HFF-Myc (cell line): ENCODE measurements at regions not wholly inside any gene's neighbourhood (a gene's known extent, or its start where the extent isn't known, plus 50 kb on each side); places are given as distances from the start of the nearest gene placed in this dataset.

Source experiments
- DNase-seq: peaks from one replicate; pipeline ENCODE4 v3.0.0-alpha.2; 2011; ENCODE audit warnings: low read depth; ENCODE audit errors: extremely low read depth
- H3K4me3 ChIP-seq: replicated peaks from 2 replicates; pipeline ENCODE4 v1.5.1; 2011; ENCODE audit warnings: low read depth, mild to moderate bottlenecking, control low read depth, low read length
- TF ChIP-seq, protein P1 (sequence below): IDR thresholded peaks from 2 replicates; pipeline ENCODE4 v1.5.1; 2012; ENCODE audit warnings: mild to moderate bottlenecking, low read depth, low read length, control low read depth; ENCODE audit errors: missing control alignments

DNA sequence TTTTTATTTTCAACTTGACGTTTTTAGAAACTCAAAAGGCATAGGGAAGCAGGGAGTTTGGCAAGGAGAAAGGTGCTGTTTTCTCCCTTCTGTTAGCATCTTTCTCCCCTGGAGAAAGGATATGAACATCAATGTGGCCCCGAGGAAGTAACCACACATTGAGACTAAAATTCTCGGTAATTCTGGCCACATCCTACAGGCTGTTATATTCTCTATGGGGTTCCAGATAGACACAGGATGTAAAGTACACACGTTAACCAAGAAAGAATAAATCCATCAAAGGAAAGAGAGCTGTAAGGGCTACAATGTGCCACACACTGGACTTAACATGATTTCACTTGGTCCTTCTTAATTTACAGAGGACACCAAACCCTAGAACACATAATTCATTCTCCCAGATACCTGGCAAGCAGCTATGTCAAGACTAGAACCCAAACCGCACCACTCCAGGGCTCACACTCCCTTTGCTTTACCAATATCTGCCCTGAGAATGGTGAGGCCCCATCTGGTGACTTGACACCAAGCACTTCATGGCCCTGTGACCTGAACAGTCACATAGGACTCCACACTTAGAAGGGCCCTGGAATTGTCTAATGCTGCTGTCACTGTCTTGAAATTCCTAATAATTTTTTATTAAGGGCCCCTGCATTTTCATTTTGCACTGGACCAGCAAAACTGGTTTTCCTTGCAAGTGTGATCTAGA is 73.9 kb downstream of the PRLHR start:
- DNase-seq: no peak
- no peak overlapping the region for H3K4me3 ChIP-seq
- TF ChIP-seq, protein P1, sequence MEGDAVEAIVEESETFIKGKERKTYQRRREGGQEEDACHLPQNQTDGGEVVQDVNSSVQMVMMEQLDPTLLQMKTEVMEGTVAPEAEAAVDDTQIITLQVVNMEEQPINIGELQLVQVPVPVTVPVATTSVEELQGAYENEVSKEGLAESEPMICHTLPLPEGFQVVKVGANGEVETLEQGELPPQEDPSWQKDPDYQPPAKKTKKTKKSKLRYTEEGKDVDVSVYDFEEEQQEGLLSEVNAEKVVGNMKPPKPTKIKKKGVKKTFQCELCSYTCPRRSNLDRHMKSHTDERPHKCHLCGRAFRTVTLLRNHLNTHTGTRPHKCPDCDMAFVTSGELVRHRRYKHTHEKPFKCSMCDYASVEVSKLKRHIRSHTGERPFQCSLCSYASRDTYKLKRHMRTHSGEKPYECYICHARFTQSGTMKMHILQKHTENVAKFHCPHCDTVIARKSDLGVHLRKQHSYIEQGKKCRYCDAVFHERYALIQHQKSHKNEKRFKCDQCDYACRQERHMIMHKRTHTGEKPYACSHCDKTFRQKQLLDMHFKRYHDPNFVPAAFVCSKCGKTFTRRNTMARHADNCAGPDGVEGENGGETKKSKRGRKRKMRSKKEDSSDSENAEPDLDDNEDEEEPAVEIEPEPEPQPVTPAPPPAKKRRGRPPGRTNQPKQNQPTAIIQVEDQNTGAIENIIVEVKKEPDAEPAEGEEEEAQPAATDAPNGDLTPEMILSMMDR: no peak

DNA sequence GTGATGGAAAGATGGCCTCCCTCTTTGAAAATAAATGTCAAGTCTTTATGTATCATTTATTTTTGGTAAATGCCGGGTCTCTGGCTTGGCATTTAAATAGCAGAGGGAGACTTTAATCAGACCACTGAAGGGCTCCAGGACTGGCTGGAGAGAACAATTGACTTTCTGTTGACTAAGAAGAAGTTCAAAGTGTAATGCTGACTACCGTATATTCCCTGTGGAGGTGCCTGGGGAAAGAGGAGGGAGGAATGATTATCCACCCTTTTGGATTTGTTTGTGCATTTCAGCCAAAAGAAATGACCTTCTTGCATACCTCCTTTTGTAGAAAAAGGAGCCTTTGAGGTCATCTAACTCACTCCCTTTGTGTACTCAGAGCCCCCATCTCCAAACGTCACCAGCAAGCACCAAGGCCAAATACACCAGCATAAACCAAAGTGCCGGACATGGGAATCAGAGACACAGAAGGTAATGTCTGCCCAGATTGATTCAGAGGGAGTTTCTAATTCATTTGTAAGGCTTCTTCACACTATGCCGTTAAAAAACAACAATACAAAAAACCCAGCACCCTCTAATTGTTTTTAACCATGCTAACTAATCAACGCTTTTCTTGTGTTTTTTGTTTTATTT is 75.2 kb downstream of the PRLHR start:
- TF ChIP-seq, protein P1: no peak
- DNase-seq: no peak

DNA sequence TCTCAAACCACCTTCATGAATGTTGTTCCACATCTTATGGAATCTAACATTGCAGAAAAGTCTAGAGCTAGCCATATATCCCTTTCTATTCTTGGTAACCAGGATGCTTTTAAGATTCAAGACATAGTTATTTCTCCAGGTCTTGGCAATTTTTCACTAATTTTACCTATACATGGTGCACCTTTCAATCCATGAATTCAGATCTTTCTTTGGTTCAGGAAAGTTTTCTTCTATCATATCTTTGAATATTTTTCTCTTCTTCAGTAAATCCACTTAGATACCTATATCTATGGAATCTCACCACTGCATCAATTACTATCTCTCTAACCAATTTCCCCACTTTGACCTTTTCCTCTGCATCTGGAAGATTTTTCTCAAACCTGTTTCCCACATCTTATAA is 77.4 kb downstream of the PRLHR start:
- TF ChIP-seq, protein P1: no peak
- no peak overlapping the region for H3K4me3 ChIP-seq
- DNase-seq: no peak

More for the DNA sequence above, 75.2 kb downstream of the PRLHR start:
- H3K4me3 ChIP-seq: no peak overlapping the region

DNA sequence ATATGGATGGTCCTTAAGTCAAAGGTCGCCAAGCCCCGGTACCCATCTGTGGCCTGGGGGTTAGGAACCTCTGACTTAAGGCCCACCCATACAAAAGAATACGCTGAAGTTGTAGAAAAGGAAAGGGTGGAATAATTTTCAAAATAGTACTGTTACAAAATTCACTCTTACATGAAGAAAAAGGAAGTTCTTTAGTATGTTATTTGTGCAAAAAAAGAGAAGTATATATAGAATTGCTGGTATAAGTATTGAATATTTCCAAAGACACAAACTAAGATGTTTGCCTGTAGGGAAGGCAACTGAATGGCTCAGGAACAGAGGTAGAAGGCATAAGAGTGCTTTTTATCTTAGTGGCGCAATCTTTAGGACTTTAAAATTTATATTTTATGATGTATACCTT is 78.7 kb downstream of the PRLHR start:
- no peak for DNase-seq
- no peak overlapping the region for H3K4me3 ChIP-seq
- TF ChIP-seq, protein P1: no peak

DNA sequence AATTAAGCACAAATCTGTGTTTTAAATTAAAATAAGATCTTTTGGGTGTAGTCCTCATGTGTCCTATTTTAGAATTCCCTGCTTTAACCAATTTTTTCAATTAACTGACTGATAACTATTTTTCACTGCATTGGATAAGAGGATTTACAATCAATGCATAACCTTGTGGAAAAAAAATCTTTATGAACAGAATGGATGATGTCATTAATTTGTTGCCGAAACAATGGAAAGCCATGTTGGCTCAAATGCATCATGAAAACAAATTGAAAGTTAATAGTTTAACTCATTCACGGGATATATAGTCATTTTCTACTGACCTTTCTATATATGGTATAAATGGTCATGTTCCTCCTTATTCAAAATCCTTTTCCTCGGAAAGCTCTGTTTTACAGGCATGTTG is 82.3 kb downstream of the PRLHR start:
- TF ChIP-seq, protein P1: no peak
- H3K4me3 ChIP-seq: no peak overlapping the region
- DNase-seq: no peak

DNA sequence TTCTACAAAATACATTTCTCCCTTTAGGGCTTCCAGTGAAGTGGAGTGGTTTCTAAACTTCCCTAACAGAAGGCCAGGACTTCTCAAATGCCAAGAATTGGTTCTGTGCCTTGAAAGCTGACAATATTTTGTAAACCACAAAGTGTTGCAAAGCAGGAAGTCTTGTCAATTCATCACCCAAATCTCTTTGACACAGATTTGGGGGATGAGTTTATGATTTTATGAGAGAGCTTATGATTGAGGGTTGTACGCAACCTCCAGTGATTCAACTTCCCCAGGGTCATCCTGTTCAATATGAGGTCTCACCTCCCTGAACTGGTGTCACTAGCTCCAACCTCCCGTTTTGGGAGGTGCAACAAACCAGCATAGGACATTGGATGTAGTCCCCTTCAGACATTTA is 83.7 kb downstream of the PRLHR start:
- DNase-seq: no peak
- H3K4me3 ChIP-seq: no peak overlapping the region
- TF ChIP-seq, protein P1: no peak
